Testis (tissue), 2 donors: ENCODE measurements at regions not wholly inside any gene's neighbourhood (a gene's known extent, or its start where the extent isn't known, plus 50 kb on each side); places are given as distances from the start of the nearest gene placed in this dataset.

Experiments
- DNase-seq: peaks from one replicate; pipeline ENCODE4 v3.0.0-alpha.2; 2019
- H3K27ac ChIP-seq, 2 donors: fragments of 200-600 bp; sonication (generic); one replicate each; pipeline ENCODE4 v1.5.1; 2019
- H3K27me3 ChIP-seq: fragments of 200-600 bp; sonication (generic); one replicate; pipeline ENCODE4 v1.5.1; 2019
- H3K36me3 ChIP-seq: fragments of 200-600 bp; sonication (generic); one replicate; pipeline ENCODE4 v1.5.1; 2017; ENCODE audit warnings: low read depth; ENCODE audit errors: missing control alignments
- H3K4me1 ChIP-seq: fragments of 200-600 bp; sonication (generic); one replicate; pipeline ENCODE4 v1.5.1; 2019
- H3K4me3 ChIP-seq, 2 donors: fragments of 200-600 bp; sonication (generic); one replicate each; pipeline ENCODE4 v1.5.1; 2017 to 2019
- H3K9me3 ChIP-seq: fragments of 200-600 bp; sonication (generic); one replicate; pipeline ENCODE4 v1.5.1; 2017
- POLR2A ChIP-seq: fragments of 450-650 bp; IDR thresholded peaks from one replicate; pipeline ENCODE4 v1.6.1; 2017; ENCODE audit warnings: antibody characterized with exemption, mild to moderate bottlenecking, moderate library complexity
- WGBS, 2 donors: methylation state at CpG; one replicate each; pipeline ENCODE4 v1.1.5; 2018; 5-methylcytosine and 5-hydroxymethylcytosine counted together
- intact Hi-C: fragments of 100-400 bp; cut with DNase I; formaldehyde crosslinking; loops from one replicate; pipeline ENCODE4 v1.15.1; 2023; ENCODE audit warnings: low total_unique reads
- TF ChIP-seq, protein P1 (sequence below), 3 experiments: fragments of 450-650 bp in 2 of 3; fragments of 200-600 bp in 1 of 3; sonication (generic) in 1 of 3; IDR thresholded peaks; one replicate each; pipeline ENCODE4 v1.5.1; 2016 to 2019; ENCODE audit warnings: antibody characterized with exemption in 3 of 3, mild to moderate bottlenecking in 2 of 3, moderate library complexity in 1 of 3

DNA sequence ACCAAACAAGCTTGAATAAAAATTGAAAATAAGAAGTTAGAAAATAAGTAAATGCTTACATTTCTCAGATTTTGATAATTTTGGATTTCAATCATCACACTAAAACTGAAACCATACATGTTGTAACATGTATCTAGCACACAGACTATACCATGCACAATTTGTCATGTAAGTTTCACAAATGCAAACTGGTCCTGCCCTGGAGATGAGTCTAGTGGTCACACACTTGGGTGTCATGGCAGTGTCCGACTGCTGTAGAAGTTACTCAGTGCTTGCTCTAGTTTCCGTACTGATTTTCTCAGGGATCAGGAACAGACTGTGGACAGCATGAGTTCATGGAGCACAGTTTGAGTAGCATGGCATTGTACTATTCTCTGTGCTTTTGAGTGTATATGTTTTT lies 182.9 kb upstream of the RMP24 start:
- Histone ChIP-seq H3K36me3 (no peaks in the 10 kb centered on the region), H3K27ac (no peak overlapping the region), H3K4me1 (no peaks in the 10 kb centered on the region), H3K9me3 (no peaks in the 10 kb centered on the region), H3K27me3 (no peaks in the 10 kb centered on the region), H3K4me3 (no peak overlapping the region)
- intact Hi-C loops: no loop called here
- no peak for DNase-seq
- 94 to 98% methylated on average over 2 of the region's 2 CpGs for WGBS, 2 donors
- TF ChIP-seq POLR2A: no peak
- TF ChIP-seq, protein P1, sequence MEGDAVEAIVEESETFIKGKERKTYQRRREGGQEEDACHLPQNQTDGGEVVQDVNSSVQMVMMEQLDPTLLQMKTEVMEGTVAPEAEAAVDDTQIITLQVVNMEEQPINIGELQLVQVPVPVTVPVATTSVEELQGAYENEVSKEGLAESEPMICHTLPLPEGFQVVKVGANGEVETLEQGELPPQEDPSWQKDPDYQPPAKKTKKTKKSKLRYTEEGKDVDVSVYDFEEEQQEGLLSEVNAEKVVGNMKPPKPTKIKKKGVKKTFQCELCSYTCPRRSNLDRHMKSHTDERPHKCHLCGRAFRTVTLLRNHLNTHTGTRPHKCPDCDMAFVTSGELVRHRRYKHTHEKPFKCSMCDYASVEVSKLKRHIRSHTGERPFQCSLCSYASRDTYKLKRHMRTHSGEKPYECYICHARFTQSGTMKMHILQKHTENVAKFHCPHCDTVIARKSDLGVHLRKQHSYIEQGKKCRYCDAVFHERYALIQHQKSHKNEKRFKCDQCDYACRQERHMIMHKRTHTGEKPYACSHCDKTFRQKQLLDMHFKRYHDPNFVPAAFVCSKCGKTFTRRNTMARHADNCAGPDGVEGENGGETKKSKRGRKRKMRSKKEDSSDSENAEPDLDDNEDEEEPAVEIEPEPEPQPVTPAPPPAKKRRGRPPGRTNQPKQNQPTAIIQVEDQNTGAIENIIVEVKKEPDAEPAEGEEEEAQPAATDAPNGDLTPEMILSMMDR (IDR thresholded peaks at IDR 0.05): no peak

DNA sequence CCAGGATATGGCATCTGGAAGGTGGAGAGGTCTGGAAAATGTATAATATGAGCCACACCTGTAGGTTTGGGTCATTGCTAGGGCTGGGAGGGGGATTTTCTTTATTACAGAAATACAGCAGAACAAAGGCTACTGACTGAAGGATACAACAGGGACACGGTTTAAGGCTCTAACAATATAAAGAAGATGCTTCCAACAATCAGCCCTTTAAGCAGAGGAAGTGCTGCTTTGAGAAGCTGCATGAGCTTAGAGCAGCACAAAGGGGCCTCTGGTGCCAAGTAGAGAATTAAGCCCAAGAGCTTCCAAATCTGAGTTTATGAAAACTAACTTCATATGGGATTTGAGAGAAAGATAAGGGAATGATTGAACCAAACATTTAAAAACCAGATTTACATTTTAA lies 174.5 kb upstream of the RMP24 start:
- intact Hi-C loops: no loop called here
- H3K27me3 ChIP-seq: no peaks in the 10 kb centered on the region
- no peak for DNase-seq
- H3K9me3 ChIP-seq: no peaks in the 10 kb centered on the region
- TF ChIP-seq, protein P1 (IDR thresholded peaks at IDR 0.05): no peak
- no peak for TF ChIP-seq POLR2A
- H3K36me3 ChIP-seq: no peaks in the 10 kb centered on the region
- no peak overlapping the region for H3K4me3 ChIP-seq
- 37 to 54% methylated on average over 1 of the region's 1 CpG for WGBS, 2 donors
- no peak overlapping the region for H3K27ac ChIP-seq
- no peaks in the 10 kb centered on the region for H3K4me1 ChIP-seq

DNA sequence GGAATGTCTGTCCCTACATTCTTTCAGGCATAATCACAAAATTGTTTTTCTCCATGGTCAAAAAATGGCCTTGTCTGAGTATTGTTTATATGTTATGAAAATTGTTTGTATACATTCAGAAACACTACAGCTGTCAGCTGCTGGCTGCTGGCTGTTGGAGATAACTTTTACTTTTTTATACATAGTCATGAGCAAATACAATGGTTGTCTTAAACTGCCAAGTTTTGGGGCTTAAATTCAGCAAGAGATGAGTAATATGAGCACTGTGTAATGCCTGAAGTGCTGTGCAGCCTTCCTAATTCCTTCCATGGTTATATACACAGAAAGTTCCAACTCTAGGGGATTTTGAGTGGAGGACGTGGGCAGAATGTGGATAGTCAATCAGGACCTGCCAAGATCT lies 168.9 kb upstream of the RMP24 start:
- intact Hi-C loops: no loop called here
- H3K27ac ChIP-seq: no peak overlapping the region
- TF ChIP-seq, protein P1 (IDR thresholded peaks at IDR 0.05): no peak
- TF ChIP-seq POLR2A: no peak
- H3K4me3 ChIP-seq: no peak overlapping the region
- H3K4me1 ChIP-seq: no peaks in the 10 kb centered on the region
- H3K27me3 ChIP-seq: no peaks in the 10 kb centered on the region
- H3K9me3 ChIP-seq: no peaks in the 10 kb centered on the region
- 50 to 64% methylated on average over 1 of the region's 1 CpG for WGBS, 2 donors
- no peak for DNase-seq
- H3K36me3 ChIP-seq: no peaks in the 10 kb centered on the region

DNA sequence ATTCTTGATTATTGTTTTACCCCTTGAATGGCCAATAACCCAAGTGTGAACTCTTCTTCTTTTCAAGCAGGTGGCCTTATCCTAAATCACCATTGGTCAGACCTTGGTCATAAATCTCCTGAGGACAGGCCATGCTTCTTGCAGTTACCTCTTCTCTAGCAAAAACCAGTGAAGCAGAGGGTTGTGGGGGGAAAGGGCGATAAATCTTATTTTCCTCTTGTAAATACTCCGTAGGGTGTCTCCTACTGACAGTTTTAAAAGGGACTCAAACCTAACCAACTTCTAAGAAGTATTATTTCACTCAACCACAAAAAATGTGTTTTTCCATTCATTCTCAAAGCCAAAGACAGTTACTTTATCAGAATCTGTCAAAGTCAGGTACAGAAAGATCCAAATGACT lies 168.1 kb upstream of the RMP24 start:
- intact Hi-C loops: no loop called here
- H3K27me3 ChIP-seq: no peaks in the 10 kb centered on the region
- no peaks in the 10 kb centered on the region for H3K4me1 ChIP-seq
- 59 to 70% methylated on average over 2 of the region's 2 CpGs for WGBS, 2 donors
- no peak overlapping the region for H3K4me3 ChIP-seq
- H3K36me3 ChIP-seq: no peaks in the 10 kb centered on the region
- DNase-seq: no peak
- TF ChIP-seq POLR2A: no peak
- TF ChIP-seq, protein P1 (IDR thresholded peaks at IDR 0.05): no peak
- no peak overlapping the region for H3K27ac ChIP-seq
- no peaks in the 10 kb centered on the region for H3K9me3 ChIP-seq

DNA sequence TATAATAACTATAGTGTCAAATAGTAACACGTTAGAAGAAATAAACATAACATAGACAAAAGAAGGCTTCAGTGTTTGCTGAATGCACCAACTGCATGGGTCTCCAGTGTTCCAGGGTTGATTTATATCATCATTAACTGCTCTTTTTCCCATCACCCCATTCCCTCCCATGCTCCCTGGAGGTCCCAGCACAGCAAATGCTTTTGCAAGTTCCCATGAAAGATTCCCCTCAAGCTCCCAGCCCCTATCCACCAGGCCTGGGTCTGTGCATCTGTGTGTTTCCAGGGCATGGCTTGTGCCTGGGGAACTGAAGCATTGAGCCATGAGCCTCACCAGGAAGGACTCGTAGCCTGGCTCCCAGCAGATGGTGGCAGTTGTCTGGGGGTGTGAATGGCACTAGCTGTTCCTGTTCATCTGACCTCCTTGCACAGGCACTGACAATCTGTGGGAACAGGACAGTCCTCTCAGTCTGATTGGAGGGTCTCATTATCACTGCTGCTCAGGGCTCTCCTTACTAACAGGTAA lies 164.6 kb upstream of the RMP24 start:
- Histone ChIP-seq H3K4me1 (no peaks in the 10 kb centered on the region), H3K27ac (no peak overlapping the region), H3K36me3 (no peaks in the 10 kb centered on the region), H3K4me3 (no peak overlapping the region), H3K9me3 (no peaks in the 10 kb centered on the region), H3K27me3 (no peaks in the 10 kb centered on the region)
- 45 to 49% methylated on average over 2 of the region's 2 CpGs for WGBS, 2 donors
- TF ChIP-seq, protein P1 (IDR thresholded peaks at IDR 0.05): no peak
- no peak for TF ChIP-seq POLR2A
- intact Hi-C loops: no loop called here
- DNase-seq: no peak
